A673 (cell line): ENCODE measurements at regions not wholly inside any gene's neighbourhood (a gene's known extent, or its start where the extent isn't known, plus 50 kb on each side); places are given as distances from the start of the nearest gene placed in this dataset.

ENCODE experiments used
- BruUV-seq: library from RNA; stranded (reverse); fragments of 400-500 nt; replicated peaks from 2 replicates; lab custom pipeline; 2021; lab: Mats Ljungman, UMichigan
- CTCF ChIA-PET: fragments of 300-600 bp; sonication (Branson Sonifier 250); formaldehyde crosslinking; loops from one replicate; lab custom pipeline; 2022; ENCODE audit warnings: antibody characterized with exemption; lab: Charles Lee
- POLR2A ChIA-PET: fragments of 300-600 bp; sonication (Branson Sonifier 250); formaldehyde crosslinking; loops from one replicate; lab custom pipeline; 2022; ENCODE audit warnings: antibody characterized with exemption; ENCODE audit not compliant: low non-redundant PET; lab: Charles Lee
- DNase-seq: peaks from one replicate; pipeline ENCODE4 v3.0.0-alpha.2; 2015; ENCODE audit warnings: low spot score
- H3K27ac ChIP-seq: fragments of 200-600 bp; sonication (generic); 2 replicates; pipeline ENCODE4 v1.5.1; 2016; ENCODE audit warnings: mixed run types, low read depth, mild to moderate bottlenecking, mixed read lengths, antibody characterized with exemption, low read length; ENCODE audit not compliant: poor library complexity, severe bottlenecking
- H3K27me3 ChIP-seq: fragments of 200-600 bp; sonication (generic); replicated peaks from 2 replicates; pipeline ENCODE4 v1.6.1; 2017; ENCODE audit warnings: mixed run types, low read depth, mild to moderate bottlenecking, mixed read lengths, antibody characterized with exemption, low read length; ENCODE audit not compliant: insufficient read depth, poor library complexity
- H3K36me3 ChIP-seq: fragments of 200-600 bp; sonication (generic); 2 replicates; pipeline ENCODE4 v1.6.1; 2016; ENCODE audit warnings: mixed run types, mild to moderate bottlenecking, mixed read lengths, antibody characterized with exemption, low read length; ENCODE audit not compliant: insufficient read depth, poor library complexity, severe bottlenecking
- H3K4me1 ChIP-seq: fragments of 200-600 bp; sonication (generic); 2 replicates; pipeline ENCODE4 v1.6.1; 2017; ENCODE audit warnings: mixed run types, mild to moderate bottlenecking, mixed read lengths, antibody characterized with exemption, low read length; ENCODE audit not compliant: insufficient read depth, poor library complexity, severe bottlenecking
- H3K4me3 ChIP-seq: fragments of 200-600 bp; sonication (generic); 2 replicates; pipeline ENCODE4 v1.5.1; 2016; ENCODE audit warnings: low read depth, mixed run types, mild to moderate bottlenecking, mixed read lengths, low read length; ENCODE audit not compliant: poor library complexity, severe bottlenecking
- H3K9me3 ChIP-seq: fragments of 200-600 bp; sonication (generic); 2 replicates; pipeline ENCODE4 v1.6.1; 2016; ENCODE audit warnings: mixed run types, low read depth, mild to moderate bottlenecking, mixed read lengths, antibody characterized with exemption, low read length; ENCODE audit not compliant: poor library complexity, severe bottlenecking
- EZH2 ChIP-seq: fragments of 200-600 bp; sonication (generic); IDR thresholded peaks from 2 replicates; pipeline ENCODE4 v1.6.1; 2017; ENCODE audit warnings: borderline replicate concordance, low read depth, mild to moderate bottlenecking, mixed read lengths, antibody characterized with exemption, low read length; ENCODE audit not compliant: poor library complexity, severe bottlenecking
- intact Hi-C: fragments of 100-400 bp; cut with micrococcal nuclease; formaldehyde crosslinking; loops from one replicate; pipeline ENCODE4 v1.10.0; 2022; ENCODE audit not compliant: unreplicated experiment
- TF ChIP-seq, protein P1 (sequence below): fragments of 300-800, 200-600 bp; sonication (generic); conservative IDR thresholded peaks from 2 replicates; pipeline ENCODE4 v1.5.1; 2017; ENCODE audit warnings: low read depth, mild to moderate bottlenecking, antibody characterized with exemption, low read length, moderate library complexity, mixed read lengths

- no peak overlapping the region for H3K27ac ChIP-seq
- intact Hi-C loops, result no loop called here
- no peak overlapping the region for H3K4me3 ChIP-seq
- ChIA-PET POLR2A (no interaction called here), CTCF (no interaction called here)
- no peaks in the 10 kb centered on the region for H3K36me3 ChIP-seq
- no peak for TF ChIP-seq EZH2
- TF ChIP-seq, protein P1, sequence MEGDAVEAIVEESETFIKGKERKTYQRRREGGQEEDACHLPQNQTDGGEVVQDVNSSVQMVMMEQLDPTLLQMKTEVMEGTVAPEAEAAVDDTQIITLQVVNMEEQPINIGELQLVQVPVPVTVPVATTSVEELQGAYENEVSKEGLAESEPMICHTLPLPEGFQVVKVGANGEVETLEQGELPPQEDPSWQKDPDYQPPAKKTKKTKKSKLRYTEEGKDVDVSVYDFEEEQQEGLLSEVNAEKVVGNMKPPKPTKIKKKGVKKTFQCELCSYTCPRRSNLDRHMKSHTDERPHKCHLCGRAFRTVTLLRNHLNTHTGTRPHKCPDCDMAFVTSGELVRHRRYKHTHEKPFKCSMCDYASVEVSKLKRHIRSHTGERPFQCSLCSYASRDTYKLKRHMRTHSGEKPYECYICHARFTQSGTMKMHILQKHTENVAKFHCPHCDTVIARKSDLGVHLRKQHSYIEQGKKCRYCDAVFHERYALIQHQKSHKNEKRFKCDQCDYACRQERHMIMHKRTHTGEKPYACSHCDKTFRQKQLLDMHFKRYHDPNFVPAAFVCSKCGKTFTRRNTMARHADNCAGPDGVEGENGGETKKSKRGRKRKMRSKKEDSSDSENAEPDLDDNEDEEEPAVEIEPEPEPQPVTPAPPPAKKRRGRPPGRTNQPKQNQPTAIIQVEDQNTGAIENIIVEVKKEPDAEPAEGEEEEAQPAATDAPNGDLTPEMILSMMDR, result no peak
- H3K9me3 ChIP-seq, result no peaks in the 10 kb centered on the region
- DNase-seq, result no peak
- H3K4me1 ChIP-seq, result no peaks in the 10 kb centered on the region
- no peaks in the 10 kb centered on the region for H3K27me3 ChIP-seq
- BruUV-seq, result no TSS peak
Observed at GRCh38 chr5:155113888-155114287, 100.3 kb downstream of the KIF4B start.

DNA sequence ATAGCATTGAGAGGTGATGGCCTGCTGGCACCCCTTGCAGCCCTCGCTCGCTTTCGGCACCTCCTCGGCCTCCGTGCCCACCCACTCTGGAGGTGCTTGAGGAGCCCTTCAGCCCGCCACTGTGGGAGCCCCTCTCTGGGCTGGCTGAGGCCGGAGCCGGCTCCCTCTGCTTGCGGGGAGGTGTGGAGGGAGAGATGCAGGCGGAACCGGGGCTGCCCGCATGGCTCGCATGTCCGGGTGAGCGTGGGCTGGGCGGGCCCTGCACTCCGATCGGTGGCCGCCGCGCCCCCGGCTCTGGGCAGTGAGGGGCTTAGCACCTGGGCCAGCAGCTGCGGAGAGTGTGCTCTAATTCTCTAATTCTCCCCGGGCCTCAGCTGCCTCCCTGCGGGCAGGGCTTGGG lies 101.1 kb downstream of the KIF4B start:
- H3K9me3 ChIP-seq, result no peaks in the 10 kb centered on the region
- DNase-seq, result no peak
- no peaks in the 10 kb centered on the region for H3K27me3 ChIP-seq
- no peak overlapping the region for H3K27ac ChIP-seq
- TF ChIP-seq, protein P1, result no peak
- no peak for TF ChIP-seq EZH2
- no peak overlapping the region for H3K4me3 ChIP-seq
- no TSS peak for BruUV-seq
- intact Hi-C loops, result no loop called here
- CTCF ChIA-PET, result no interaction called here
- POLR2A ChIA-PET, result no interaction called here
- H3K36me3 ChIP-seq, result no peaks in the 10 kb centered on the region
- no peaks in the 10 kb centered on the region for H3K4me1 ChIP-seq

- no peaks in the 10 kb centered on the region for H3K4me1 ChIP-seq
- POLR2A ChIA-PET, result no interaction called here
- no peak for DNase-seq
- H3K27ac ChIP-seq, result no peak overlapping the region
- CTCF ChIA-PET, result no interaction called here
- H3K27me3 ChIP-seq, result no peaks in the 10 kb centered on the region
- intact Hi-C loops, result no loop called here
- BruUV-seq, result no TSS peak
- no peak overlapping the region for H3K4me3 ChIP-seq
- H3K9me3 ChIP-seq, result no peaks in the 10 kb centered on the region
- no peaks in the 10 kb centered on the region for H3K36me3 ChIP-seq
- no peak for TF ChIP-seq EZH2
- TF ChIP-seq, protein P1, result no peak
Observed at GRCh38 chr5:155116456-155117251, 103.1 kb downstream of the KIF4B start.
